H54 (cell line): ENCODE measurements at regions not wholly inside any gene's neighbourhood (a gene's known extent, or its start where the extent isn't known, plus 50 kb on each side); places are given as distances from the start of the nearest gene placed in this dataset.

ENCODE experiments used
- DNase-seq: peaks from one replicate; pipeline ENCODE4 v3.0.0; 2011; ENCODE audit warnings: low spot score, mixed read lengths; ENCODE audit not compliant: insufficient read length
- FAIRE-seq: peaks from 3 replicates; lab custom pipeline; 2011; peaks lifted over from hg19 to GRCh38; lab: Jason Lieb, UNC
- POLR2A ChIP-seq: IDR thresholded peaks from 2 replicates; pipeline ENCODE4 v1.6.1; 2011; ENCODE audit warnings: low read depth, mild to moderate bottlenecking, low read length

- DNase-seq (no peak), FAIRE-seq (no peak)
- TF ChIP-seq POLR2A, result no peak
These were observed 71.6 kb upstream of the C1orf21 start for GRCh38 chr1:184315254-184315653.

GRCh38 chr1:184319879-184320278, 67.0 kb upstream of the C1orf21 start:
- FAIRE-seq (no peak), DNase-seq (no peak)
- TF ChIP-seq POLR2A, result no peak

GRCh38 chr1:184322253-184322652, 64.6 kb upstream of the C1orf21 start:
- no peak for TF ChIP-seq POLR2A
- FAIRE-seq (no peak), DNase-seq (no peak)

- no peak for TF ChIP-seq POLR2A
- FAIRE-seq, result no peak
- no peak for DNase-seq
These were observed 61.9 kb upstream of the C1orf21 start for GRCh38 chr1:184324972-184325371.

- no peak for FAIRE-seq
- no peak for DNase-seq
- TF ChIP-seq POLR2A, result no peak
These were observed 60.6 kb upstream of the C1orf21 start for GRCh38 chr1:184326278-184326677.

GRCh38 chr1:184329245-184329953, 57.4 kb upstream of the C1orf21 start:
- no peak for TF ChIP-seq POLR2A
- FAIRE-seq (no peak), DNase-seq (no peak)

GRCh38 chr1:184329962-184330868, 56.6 kb upstream of the C1orf21 start:
- DNase-seq, result no peak
- no peak for FAIRE-seq
- no peak for TF ChIP-seq POLR2A

- no peak for TF ChIP-seq POLR2A
- FAIRE-seq, result no peak
- DNase-seq, result no peak
These were observed 56.0 kb upstream of the C1orf21 start for GRCh38 chr1:184330875-184331274.
